GM18507 (cell line): ENCODE measurements at regions not wholly inside any gene's neighbourhood (a gene's known extent, or its start where the extent isn't known, plus 50 kb on each side); places are given as distances from the start of the nearest gene placed in this dataset.
"Not testable (repeated sequence)": the region's sequence is repeated elsewhere in the genome, so short reads cannot be mapped to it uniquely, and the experiment has no call there.

Experiments
- DNase-seq: peaks from one replicate; pipeline ENCODE4 v3.0.0; 2011; ENCODE audit warnings: low read depth; ENCODE audit not compliant: insufficient read length; ENCODE audit errors: extremely low spot score
- FAIRE-seq: peaks from 2 replicates; lab custom pipeline; 2011; peaks lifted over from hg19 to GRCh38; lab: Jason Lieb, UNC

GRCh38 chr11:70597751-70598625 is 199.7 kb downstream of the CTTN start:
- DNase-seq (no peak), FAIRE-seq (no peak)

DNA sequence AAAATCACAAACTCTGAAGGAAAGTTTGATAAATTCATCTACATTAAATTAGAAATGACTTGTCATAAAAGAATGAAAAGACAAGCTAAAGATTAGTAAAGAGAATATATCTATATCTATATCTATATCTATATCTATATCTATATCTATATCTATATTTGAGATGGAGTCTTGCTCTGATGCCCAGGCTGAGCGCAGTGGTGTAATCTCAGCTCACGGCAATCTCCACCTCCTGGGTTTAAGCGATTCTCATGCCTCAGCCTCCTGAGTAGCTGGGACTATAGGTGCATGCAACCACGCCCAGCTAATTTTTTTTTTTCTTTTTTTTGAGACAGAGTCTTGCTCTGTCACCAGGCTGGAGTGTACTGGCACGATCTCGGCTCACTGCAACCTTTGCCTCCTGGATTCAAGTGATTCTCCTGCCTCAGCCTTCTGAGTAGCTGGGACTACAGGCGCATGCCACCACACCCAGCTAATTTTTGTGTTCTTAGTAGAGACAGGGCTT is 202.6 kb downstream of the CTTN start:
- not testable (repeated sequence) for FAIRE-seq, DNase-seq

GRCh38 chr11:70601861-70602538 is 203.7 kb downstream of the CTTN start:
- DNase-seq (no peak), FAIRE-seq (no peak)

DNA sequence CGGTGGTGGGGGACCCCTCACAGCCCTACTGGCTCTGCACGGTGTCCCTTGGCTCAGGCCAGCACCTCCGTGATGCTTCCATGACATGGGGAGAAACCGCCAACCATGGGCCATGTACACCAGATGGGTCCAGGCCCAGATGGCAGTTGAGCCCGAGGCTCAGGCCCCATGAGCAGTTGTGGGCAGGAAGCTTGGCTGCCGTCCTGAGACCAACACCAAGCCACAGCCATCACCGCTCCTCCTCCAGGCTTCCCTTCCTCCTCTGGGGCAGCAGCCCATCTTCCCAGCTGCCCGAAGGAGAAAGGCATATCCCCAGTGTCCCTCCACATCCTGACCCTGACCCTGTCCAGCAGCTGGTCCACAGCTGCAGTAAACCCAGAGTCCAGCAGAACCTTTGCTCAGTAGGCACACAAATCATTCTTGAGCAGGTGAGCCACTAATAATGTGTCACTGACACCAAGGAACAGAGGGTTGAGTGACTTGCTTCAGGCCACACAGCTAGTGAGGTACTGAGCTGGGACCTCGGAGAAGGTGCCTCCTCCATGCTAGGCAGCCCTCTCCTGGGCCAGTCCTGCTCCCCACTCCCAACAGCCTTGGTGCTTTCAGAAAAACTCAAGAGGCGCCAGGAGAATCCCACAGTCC is 204.9 kb downstream of the CTTN start:
- FAIRE-seq (no peak), DNase-seq (no peak)

- no peak for FAIRE-seq
These were observed 205.5 kb downstream of the CTTN start for GRCh38 chr11:70603756-70604211.

GRCh38 chr11:70604221-70604620 is 205.9 kb downstream of the CTTN start:
- no peak for FAIRE-seq

More at GRCh38 chr11:70603756-70604211, 205.5 kb downstream of the CTTN start:
- no peak for DNase-seq

DNA sequence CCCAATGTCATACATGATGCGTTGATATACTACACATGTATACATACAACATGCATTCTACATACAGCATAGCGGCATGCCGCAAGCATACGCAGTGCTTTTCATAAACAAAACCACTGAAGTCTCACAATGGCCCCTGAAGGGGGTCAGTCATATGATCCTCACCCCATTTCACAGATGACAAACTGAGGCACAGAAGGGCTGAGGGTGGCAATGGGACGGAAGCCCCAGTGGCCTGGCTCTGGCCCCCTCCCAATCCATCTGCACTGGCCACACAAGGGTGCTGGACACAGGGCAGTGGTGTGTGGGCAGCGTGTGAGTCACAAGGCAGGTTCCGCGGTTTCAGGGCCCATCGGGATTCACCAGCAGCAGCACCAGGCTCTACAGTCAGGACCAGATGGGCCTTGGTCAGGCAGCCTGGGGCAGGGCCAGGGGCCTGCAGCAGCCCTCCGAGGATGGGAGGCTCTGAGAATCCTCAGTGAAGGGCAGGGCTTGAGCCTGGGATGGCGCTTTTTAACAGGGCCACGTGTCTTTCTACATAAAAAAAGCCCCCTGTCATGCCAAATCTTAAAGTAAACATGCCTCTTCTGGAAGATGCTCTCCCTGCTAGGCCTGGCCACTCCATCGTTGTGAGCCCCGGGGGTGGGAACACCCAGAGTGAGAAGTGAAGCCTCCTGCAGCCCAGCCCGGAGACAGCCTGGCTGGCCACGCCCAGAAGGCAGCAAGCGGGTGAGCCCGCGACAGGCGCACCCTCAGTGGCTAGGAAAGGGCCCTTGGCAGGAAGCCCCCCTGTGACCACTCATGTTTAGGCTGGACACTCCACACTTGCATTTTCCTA is 206.5 kb downstream of the CTTN start:
- DNase-seq (no peak), FAIRE-seq (no peak)

More at GRCh38 chr11:70604221-70604620, 205.9 kb downstream of the CTTN start:
- DNase-seq: no peak

DNA sequence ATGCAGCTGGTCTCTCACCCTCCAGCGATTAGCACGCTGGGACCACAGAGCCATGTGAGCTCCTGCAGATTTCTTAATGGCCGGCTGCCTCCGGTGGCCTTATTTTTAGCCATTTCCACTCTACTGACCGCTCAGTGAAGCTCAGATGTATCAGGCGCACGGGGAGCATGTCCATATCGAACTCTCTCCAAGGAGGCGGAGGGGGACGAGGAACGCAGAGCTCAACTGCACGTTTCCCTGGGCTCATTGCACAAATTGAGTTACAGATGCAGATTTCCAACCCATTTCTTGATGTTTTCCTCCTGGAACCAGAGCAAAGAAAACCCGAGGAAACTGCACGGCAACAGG is 207.1 kb downstream of the CTTN start:
- FAIRE-seq: no peak

GRCh38 chr11:70605846-70606245 is 207.5 kb downstream of the CTTN start:
- DNase-seq: no peak
- FAIRE-seq: no peak

More for the DNA sequence above, 207.1 kb downstream of the CTTN start:
- no peak for DNase-seq

DNA sequence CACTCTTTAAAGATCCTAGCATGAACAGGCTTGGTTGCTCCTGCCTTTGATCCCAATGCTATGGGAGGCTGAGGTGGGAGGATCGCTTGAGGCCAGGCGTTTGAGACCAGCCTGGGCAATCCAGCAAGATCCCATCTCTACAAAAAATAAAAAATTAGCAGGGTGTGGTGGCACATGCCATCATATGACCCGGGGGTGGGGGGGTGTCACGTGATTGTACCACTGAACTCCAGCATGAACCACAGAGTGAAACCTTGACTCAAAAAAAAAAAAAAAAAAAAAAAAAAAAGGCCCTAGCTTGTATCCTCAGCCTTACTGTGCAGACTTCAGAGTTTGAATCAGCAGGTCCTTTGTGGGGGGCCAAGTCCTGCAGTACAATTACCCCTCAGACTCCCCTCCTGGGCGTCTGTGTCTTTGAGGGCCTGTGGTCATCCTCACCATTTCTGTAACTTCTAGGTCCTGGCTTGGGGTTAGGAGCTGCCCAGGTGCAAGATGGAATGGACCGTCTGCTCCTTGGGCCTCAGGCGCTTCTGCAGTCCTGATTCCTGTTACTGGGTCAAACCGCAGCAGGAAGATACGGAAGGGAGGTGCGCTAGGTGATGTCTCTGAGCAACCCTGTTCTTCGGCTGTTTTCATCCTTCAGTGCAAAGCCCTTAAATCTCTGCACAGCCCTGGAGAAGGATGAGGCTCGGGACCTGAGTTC is 208.1 kb downstream of the CTTN start:
- FAIRE-seq (no peak), DNase-seq (no peak)

DNA sequence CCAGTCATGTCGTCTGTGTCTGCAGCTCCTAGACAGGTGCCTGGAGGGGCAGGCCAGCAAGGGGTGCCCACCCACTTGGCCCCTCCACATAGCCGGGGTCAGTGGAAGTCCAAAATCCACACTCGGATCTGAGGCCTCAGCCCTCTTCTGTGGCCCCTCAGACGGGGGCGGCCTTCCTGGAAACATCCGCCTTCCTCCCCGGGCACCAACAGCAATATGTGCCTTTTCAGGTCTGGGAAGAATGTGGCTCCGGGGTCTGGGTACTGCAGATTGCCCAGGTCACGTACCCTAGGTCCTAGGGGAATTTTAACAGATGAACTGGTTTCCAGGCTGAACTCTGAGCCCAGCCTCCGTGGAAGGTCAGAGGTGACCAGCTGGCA is 208.6 kb downstream of the CTTN start:
- FAIRE-seq (no peak), DNase-seq (no peak)

- DNase-seq (no peak), FAIRE-seq (no peak)
These were observed 209.2 kb downstream of the CTTN start for GRCh38 chr11:70607561-70607960.

DNA sequence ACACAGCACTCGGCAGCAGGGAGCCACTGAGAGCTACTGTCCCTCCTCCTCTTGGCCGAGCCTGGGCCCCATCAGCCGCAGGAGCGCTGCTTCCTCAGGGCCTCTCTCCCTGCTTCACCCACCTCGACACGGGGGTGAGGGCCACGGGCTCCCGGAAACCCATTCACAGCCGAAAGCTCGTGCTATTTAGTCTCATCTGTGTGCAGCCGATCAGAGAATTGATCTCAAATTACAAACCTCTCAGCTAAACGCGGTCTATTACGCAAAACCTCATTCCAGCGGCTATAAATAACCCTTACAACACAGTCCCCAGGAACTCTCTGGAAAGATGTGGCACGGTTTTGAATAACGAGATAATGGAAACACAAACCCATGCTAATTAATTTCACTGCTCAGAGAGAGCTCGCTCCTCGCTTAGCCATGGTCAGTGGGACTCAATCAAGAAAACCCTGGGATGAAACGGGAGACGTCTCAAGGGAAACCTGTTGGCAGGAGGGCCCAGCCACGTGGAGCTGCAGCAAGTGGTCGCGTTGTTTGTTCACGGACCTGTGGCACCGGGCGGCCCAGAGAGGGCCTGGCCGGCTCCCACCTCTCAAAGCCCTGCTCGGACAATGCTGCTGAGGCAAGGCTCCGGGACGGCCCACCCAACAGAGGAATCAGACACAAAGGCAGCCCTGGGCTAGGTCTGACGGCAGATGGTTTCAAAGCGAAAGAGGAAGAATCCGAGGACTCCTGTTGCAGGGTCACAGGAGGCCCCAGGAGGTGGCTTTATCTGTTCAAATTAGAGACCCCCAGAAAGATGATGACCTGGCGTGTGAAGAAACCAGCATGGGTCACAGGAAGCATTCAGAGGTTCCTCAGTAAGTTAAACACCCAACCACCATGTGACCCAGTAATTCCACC is 210.5 kb downstream of the CTTN start:
- FAIRE-seq (no peak), DNase-seq (no peak)

- no peak for DNase-seq
- no peak for FAIRE-seq
These were observed 212.5 kb downstream of the CTTN start for GRCh38 chr11:70610566-70611565.

- no peak for FAIRE-seq
- DNase-seq: no peak
These were observed 213.5 kb downstream of the CTTN start for GRCh38 chr11:70611821-70612220.

DNA sequence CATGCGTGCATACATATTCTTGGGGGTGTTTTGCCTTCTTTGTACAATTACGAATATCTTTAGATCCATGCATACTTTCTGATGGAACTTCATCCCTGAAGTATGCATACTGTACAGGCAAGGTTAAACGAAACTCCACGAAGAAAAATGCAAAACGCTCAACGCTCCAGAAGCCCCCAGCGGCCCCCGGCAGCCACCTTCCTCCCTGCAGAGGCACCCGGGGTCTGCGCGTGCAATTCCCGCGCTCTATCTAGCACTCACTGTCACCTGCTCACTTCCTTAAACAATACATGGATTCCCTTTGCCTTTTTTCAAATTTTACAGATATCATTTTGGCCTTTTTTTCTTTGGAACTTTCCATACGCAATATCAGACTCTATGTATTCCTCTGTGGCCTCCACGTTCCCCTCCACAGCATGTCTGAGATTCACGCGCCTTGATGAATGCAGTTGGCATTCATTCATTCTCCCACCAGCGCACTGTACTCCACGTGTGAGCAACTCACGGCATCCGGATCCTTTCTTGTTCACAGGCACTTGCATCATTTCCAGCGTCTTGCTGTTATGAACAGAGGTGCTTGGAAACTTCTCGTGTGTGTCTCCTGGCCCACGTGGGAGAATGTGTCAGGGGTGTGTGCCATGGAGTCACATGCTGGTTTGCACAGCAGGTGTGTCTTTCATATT is 214.3 kb downstream of the CTTN start:
- no peak for DNase-seq

More for the DNA sequence above, 214.3 kb downstream of the CTTN start:
- no peak for FAIRE-seq
